ENCODE measurements at regions not wholly inside any gene's neighbourhood (a gene's known extent, or its start where the extent isn't known, plus 50 kb on each side); places are given as distances from the start of the nearest gene placed in this dataset.

DNA sequence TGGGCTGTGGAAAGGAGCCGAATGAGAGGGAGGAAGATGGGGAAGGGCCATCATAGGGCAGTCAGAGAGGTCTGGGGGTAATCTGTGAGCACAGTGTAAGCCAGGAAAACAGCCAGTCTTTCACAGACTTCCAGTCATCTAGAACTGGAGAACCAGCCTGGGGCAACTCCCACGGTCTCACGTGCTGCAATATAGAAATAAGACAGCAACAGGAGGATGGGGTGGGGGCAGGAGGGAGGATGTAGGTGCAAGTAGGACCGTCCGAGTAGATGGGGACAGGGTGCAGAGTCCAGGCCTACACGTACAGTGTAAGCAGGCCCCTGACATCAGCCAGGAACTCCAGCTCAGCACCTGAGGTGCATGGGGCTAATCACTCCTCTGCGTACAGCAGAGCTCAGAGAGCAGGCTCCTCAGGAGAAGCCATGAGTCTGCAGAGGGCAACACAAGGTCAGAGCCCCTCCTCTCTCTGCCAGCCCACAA lies 58.2 kb upstream of the TNFAIP3 start:
- TF ChIP-seq, protein P1, sequence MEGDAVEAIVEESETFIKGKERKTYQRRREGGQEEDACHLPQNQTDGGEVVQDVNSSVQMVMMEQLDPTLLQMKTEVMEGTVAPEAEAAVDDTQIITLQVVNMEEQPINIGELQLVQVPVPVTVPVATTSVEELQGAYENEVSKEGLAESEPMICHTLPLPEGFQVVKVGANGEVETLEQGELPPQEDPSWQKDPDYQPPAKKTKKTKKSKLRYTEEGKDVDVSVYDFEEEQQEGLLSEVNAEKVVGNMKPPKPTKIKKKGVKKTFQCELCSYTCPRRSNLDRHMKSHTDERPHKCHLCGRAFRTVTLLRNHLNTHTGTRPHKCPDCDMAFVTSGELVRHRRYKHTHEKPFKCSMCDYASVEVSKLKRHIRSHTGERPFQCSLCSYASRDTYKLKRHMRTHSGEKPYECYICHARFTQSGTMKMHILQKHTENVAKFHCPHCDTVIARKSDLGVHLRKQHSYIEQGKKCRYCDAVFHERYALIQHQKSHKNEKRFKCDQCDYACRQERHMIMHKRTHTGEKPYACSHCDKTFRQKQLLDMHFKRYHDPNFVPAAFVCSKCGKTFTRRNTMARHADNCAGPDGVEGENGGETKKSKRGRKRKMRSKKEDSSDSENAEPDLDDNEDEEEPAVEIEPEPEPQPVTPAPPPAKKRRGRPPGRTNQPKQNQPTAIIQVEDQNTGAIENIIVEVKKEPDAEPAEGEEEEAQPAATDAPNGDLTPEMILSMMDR (IDR thresholded peaks at IDR 0.05) = no peak
- no peak for TF ChIP-seq POLR2A (IDR thresholded peaks at IDR 0.05)
